ENCODE measurements at regions not wholly inside any gene's neighbourhood (a gene's known extent, or its start where the extent isn't known, plus 50 kb on each side); places are given as distances from the start of the nearest gene placed in this dataset.

DNA sequence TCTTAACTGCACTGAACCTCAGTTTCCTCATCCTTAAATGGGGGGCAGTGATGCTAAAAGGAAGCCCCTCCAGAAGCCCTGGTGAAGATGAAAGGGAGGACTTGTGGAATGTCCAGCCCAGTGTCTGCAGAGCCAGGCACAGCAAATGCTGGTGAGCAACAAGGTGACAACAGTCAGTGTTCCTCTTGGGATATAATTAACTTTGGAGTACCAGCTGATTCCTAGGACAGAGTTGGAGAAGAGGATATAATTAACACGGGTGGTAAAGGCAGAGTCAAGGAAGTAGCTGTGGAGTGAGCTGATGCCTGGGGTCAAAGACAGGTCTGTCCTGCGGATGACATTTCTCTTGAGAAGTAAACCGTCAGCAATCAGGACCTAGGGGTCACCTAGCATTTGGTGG lies 60.7 kb upstream of the MRPS6 start:
- TF ChIP-seq CTCF (conservative IDR thresholded peaks at IDR 0.05) = no peak
- TF ChIP-seq EZH2 (IDR thresholded peaks at IDR 0.05; ENCODE audit: low read depth) = no peak
